Mucosa of gallbladder (tissue), 1 donor: ENCODE measurements at regions not wholly inside any gene's neighbourhood (a gene's known extent, or its start where the extent isn't known, plus 50 kb on each side); places are given as distances from the start of the nearest gene placed in this dataset.

Experiments used
- DNase-seq: peaks from one replicate; pipeline ENCODE4 v3.0.0-alpha.2; 2020; ENCODE audit warnings: low spot score
- donor health status: DM: no; HTN: no; CAD: no.

DNA sequence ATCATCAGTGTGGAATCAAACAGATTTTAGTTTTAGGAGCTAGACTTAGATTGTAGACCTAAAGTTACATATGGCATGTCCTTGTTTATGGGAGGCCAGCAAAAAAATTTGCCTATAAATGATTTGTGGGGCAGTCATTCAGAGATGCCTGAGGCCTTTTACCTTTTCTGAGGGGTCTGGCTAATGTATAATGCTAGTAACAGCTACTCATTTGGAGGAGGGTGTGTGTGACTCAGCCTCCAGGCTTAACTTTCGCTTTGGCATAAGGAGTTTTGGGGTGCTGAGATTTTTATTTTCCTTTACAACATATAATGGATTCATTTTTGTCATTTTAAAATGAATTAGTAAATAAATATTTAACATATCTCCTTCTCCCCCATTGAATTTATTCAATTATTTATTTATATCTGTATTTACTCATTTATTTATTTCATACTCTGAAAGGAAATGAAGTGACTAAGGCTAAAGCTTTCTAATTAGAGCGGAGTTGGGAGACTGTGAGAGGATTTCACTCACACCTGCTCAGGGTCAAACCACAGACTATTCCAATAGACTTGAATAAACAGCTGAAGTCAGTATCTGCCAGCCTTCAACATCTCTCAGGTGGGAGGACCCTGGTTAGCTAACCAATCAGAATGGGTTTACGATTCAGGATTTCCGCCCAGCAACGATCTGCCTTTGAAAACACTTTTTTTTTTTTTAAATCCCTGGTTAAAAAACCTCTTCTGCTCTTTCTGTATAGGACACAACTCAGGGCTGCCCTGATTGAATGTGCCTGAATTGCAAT, 487.5 kb upstream of the SGCD start:
- no peak for DNase-seq

DNA sequence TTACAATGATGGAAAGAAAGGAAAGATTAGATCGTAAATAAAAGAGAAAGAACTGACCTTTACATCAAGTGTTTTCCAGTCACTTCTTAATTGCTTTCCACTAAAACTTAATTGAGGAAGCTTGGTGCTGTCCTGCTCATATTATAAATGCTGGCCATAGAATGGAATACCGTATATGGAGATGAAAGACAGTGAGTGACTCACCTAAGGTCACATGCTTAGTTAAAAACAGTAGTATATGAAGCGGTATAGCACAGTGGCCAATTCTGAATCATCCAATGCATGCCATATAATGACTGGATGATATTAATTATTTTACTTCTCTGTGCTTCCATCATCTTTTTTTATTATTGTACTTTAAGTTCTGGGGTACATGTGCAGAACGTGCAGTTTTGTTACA, 482.4 kb upstream of the SGCD start:
- no peak for DNase-seq

DNA sequence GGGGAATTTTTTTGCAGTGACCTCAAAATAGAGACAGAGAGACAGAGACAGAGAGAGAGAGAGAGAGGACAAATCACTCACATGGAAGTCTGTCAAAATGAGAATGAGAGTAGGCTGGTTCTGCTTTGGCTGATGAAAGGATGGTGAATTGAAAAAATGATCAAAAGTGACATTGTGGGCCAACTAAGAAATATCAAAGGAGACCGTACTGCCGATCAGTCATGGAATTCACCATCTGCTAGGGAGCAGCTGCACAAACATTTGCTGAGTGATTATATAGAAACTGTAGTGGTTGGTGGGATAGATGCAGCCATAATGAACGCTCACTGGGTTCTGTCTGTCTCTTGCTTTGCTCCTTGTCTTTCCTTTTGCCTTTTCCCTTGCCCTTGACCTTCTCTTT, 476.6 kb upstream of the SGCD start:
- no peak for DNase-seq

DNA sequence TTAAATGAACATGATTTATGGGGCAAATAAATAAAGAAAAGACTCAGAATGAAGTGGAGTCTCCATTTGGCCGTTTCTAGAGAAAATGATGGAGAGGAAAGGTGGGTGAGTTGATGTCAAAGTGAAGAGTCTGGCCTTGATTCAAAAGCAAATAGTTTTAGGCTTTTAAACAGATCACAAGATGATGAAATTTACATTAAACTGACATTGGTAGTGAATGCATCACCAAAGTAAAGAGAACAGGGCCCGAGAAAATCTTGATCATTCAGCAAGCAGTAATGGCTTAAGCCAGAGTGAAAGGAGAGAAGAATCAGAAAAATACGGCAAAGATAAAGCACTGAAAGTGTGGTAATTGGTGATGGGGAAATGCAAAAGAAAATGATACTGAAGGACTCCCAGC, 460.0 kb upstream of the SGCD start:
- DNase-seq: no peak

DNA sequence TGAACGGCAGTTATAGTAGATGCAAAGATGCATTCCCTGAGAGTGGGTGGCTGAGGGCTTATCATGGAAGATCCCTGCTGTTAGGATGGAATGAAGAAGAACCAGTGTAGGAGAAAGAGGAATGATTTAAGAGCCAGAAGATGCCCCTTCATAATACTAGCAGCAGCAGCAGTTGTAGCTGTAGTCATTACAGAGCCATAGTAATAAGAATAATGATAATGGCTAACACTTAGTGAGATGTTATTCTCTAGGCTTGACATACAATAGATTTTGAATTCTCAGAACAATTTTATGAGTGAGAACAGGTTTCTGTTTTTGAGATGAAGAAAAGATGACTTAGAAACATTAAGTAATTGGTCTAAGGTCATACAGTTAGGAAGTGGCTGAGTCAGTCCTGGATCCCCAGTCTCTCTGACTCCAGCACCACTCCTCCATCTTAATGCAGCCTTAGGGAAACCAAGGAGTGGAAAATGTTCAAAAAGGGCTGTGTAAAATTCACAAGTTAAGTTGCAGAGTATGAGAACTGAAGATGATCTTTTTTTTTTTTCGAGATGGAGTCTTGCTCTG, 459.4 kb upstream of the SGCD start:
- no peak for DNase-seq

DNA sequence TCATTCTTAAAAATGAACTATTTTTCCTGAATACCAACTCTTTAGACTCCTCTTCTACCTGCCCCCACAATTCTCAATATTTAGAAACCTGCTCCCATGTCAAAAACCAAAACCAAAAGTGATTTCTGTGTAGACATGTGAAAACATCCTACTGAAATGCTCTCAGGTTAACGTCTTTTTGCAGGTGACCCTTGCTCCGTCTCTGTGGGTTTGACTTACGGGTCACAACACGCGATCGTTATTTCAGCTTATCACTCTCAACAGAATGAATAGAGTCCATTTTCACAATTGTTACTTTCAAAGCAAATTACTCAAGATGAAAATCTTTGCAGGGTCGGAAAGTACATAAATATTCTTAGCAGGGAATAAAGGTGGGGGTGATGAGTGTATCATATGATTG, 456.3 kb upstream of the SGCD start:
- no peak for DNase-seq

DNA sequence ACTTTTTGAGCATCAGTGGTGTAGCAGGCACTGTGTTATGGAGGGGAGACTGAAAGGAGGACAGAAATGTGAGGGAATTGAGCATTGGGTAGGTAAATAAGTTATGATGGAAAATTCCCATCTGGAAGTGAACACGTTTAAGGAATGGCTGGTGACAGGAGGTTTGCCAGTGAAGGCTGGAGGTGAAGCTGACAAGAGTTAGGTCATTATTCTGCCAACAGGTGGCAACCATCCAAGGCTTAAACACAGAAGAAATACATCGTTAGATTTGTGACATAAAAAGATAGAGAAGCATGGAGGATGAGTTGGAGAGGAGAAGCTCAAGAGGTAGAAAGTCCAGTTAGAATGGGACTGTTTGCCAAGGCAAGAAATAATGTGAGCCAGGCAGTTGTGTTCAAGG, 455.3 kb upstream of the SGCD start:
- DNase-seq: no peak

DNA sequence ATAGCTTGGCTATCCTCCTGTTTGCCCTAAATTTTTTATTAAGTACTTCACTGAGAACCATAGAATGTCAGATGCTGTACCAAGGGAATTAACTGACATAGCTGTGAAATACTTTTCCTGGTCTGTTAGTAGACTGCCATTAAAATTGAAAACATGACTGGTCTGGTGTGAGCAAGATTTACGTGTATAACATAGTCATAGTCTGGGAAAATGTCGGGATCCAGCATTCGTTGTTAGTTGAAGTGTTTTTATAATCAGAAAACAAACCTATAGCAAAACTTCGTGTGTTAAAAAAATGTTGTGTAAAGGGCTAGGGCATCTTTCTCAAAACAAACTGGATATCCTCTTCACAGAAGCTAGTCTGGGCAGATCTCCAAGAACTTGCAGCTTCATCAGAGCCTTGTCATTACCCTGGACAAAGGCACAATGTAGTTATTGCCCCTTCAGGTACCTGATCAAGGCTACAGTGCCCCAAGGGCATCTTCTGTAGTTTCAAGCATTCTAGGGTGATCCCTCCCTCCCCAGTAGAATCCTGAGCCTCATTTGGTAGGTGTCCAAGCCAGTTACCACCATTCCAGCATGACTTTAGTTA, 454.2 kb upstream of the SGCD start:
- no peak for DNase-seq

DNA sequence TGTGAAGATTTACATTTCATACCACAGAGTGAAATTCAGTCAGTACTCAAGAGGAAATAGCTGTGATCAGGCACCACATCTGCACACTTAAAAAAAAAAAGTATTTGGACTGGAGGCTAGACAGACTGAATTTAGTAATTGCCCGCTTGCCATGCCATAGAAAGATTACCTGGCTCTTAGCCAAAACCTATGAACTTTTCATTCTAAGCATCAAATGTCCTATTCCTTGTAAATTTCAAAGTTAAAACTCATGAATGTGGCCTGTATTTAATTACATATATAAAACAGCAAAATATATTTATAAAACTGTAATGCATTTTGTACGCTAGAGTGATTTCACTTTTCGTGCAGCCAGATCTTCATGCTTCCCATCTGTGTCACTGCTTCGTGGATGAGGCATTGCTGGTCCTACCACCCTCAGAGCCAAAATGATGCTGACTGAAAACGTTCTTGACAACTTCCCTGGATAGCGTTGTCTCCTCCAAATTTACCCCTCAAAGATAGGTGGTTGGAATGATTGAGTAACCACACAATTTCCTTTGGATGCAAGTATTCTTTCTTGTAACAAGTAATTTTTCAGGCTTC, 447.9 kb upstream of the SGCD start:
- DNase-seq: no peak

DNA sequence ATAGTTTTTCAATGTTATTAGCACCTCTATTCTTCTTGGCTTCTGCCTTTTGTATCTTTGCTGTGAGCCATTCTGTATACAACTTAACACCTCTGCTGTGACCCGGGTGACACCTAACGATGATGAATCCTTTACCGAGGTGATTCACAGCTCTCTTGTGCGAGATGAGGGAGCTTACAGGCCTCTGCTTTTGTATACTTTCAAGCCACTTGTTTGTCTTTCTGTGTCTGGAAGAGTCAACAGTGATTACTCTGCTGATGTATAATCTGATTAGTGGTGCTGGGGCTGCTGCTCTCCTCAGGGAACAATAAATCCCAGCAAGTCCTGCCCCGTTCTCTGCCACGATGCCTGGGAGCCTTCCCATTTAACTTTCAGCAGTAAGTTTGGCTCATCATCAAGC, 442.9 kb upstream of the SGCD start:
- no peak for DNase-seq

DNA sequence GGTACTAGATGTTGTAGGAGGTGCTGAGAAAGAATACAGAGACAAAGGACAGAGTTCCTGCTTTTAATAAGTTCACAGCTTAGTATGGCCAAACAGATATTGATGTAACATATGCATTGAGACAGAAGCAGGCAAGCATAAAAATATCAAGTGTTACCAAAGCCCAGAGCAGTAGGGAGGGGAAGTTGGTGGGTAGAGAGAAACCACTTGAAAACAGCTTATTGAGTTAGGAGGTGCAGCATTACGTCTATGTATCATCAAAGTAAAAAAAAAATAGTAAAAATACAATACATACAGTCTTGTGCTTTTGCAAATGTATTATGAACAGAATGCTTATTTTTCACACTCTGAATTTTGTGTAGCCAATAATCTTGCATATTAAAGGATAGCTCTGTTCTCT, 441.8 kb upstream of the SGCD start:
- DNase-seq: no peak

DNA sequence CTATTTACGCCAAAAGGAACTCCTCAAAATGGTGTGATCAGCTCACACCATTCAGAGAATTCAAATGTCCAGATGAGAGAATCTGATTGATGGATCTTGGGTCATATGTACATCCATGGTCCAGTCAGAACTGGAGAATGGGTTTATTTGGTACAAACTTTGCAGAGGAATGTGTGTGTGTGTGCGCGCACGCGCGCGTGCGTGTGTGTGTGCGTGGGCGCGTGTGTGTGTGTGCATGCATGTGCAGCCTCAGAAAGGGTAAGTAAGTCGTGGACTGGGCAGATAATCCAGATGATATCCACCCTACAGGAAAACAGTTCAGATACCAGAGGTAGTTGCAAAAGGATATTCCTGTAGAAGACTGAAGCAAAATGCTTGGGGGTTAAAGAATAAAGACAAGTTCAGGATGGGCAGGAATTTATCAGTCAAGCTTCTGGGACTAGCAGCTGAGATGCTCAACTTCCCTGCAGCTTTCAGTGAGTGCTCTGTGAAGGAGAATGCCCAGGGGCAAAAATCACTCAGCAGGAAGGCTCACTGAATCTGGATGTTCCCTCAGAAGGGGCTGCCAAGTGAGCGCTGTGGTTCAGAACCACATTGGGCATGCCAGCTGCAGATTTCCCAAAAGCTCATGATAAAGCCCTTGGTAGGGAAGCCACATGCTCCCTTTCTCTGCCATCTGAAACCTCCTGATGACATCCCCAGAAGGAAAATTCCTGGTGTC, 440.5 kb upstream of the SGCD start:
- DNase-seq: no peak

DNA sequence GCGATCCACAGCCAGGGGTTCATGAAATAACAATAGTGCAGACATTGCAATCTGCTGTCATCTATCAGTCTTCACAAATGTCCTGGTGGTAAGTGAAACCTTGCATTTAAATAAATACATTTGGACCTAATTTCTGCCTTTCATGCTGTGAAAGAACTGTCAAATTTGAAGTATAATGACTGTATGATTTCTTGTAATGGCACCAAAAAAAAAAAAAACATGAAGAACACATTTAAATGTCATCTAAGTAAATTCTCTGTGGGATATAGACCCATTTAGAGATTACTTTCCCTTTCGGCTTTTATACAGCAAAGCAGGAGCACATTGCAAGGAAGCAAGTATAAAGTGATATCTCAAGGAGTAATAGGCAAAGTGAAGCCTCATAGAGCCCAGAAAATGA, 431.5 kb upstream of the SGCD start:
- no peak for DNase-seq

DNA sequence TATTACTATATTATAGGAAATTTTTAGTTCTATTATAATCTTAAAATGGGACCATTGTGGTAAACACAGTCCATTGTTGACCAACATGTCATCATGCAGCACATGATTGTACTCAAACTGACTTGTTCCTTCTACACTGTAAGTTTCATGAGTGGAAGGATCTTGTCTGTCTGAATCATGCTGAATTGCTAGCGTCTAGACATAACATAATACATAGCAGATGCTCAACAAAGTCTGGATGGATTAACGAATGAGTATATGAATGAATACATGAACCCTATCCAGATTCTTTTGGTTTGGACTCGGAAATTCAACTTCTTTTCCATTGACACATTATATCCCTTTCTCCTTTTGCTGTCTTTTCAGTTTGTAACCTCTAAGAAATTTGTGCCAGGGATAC, 429.2 kb upstream of the SGCD start:
- no peak for DNase-seq

DNA sequence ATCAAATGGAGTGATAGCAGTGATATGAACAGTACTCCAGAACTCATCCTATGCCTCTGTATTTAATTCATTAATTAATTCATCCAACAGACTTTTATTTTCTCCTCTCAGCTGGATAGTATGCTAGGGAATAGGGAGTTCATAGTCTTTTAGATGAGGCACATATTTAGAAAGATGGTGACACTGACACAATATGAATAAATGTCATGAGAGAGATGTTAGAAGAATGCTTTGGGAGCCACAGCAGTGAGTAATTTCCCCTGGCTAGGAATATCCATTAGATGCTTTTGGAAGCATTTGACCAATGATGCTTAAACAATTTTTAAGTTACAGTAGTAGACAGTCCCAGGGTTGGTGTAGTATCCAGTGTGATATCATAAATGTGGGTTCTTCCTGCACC, 428.7 kb upstream of the SGCD start:
- DNase-seq: no peak

DNA sequence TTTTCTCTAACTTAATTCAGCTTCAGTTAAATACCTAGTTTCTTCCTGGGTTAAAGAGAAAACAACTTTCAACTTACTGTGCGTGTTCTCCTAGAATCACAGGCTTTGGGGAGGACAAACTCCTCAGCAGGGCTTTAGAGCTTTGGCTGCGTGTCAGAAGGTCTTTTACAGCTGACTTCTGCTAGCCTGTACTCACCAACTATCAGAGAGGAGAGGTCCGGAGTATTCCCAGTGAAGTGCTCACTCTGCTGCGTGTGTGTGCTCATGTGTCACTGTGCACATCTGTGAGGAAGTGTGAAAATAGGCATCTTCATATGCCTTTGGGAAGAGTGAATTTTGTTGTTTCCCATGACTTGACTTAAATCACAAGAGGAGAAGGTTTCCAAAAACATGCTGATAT, 423.2 kb upstream of the SGCD start:
- DNase-seq: no peak

DNA sequence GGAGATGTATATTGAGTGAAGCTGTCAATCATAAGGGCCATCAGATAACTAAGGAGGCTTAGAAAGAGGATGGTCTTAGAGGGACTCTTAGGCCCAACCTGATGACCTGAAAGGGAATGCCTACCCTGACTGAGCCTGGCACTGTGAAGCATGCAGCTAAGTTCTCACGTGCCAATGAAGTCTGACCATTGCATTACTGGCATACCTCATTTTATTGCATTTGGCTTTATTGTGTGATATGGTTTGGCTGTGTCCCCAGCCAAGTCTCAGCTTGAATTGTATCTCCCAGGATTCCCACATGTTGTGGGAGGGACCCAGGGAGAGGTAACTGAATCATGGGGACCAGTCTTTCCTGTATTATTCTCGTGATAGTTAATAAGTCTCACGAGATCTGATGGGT, 421.6 kb upstream of the SGCD start:
- no peak for DNase-seq

DNA sequence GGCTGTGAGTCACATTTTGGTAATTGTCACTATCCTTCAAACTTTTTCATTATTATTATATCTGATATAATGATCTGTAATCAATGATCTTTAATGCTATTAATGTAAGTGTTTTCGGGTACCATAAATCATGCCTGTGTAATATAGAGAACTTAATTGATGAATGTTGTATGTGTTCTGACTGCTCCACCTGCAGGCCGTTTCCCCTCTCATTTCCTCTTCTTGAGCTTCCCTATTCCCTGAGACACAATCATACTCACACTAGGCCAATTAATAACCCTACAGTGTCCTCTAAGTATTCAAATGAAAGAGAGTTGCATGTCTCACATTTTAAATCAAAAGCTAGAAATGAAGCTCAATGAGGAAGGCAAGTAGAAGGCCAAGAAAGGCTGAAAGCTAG, 420.9 kb upstream of the SGCD start:
- DNase-seq: no peak

DNA sequence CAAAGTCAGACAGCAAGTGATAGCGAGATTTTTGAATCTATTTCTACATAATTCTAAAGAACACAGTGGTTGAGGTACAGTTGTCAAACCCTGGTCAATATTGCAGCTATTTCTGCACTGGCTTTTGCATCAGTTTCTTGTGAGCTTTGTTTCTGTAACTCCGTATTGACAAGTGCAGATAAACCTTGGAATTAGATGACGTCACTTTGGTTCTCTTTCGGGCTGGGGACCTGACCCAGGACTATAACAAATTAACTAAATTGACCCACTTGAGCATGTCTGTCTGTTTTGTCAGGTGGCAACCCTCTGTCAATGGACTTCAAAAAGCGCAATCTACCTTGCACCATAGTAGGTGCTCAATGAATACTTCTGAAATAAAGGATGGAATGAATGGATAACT, 418.4 kb upstream of the SGCD start:
- no peak for DNase-seq

DNA sequence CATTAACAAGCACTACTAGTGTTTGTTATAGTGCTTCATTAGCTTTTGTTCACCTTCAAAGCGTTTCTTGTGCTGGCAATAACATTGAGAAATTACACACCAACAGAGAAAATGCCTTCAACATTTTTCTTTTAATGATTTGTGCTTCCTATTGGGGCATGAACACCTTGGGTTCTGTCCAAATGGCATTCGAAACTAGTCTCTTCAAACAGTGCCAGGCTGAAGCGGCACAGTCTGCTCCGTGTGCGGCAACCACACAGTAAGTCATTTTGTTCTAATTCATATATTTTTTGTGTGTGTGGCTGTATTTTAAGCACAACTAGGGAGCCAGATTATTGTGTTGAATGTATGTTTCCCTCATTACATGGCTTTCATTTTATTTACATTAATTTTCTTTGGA, 414.7 kb upstream of the SGCD start:
- no peak for DNase-seq

DNA sequence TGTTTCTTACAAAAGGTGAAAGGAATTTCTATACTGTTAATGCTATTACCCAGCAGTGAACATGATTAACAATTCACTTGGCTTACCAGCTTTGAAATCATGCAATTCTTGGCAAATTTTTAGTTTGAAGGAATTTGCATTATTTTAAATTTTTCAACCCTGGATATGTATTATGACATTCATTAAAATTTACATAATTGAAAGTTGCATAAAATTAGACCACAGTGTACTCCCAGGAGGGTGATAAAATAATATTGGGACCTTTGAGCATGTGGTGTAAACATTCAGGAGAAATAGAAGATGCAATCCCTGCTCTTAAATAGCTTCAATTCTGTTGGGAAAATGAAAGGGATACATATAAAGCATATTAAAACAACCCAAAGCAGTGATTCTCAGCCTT, 412.2 kb upstream of the SGCD start:
- DNase-seq: no peak

DNA sequence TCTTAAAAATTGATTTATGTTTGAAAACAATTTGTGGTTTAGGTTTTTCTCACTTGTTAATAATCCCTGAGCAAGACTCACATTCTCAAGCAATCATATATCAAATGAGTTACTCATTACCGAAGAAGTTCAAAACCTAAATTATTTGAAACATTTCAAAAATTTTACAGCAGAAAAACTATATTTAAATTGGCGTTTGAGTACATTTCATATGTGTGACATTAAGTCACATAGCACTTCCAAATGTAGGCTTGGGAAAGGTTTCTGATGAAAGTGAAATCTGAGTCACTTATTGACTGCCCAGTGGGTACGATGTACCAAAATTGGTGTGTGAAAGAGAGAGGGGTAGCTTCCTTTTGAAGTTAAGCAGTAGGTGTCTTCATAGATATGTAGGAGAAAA, 411.4 kb upstream of the SGCD start:
- DNase-seq: no peak

DNA sequence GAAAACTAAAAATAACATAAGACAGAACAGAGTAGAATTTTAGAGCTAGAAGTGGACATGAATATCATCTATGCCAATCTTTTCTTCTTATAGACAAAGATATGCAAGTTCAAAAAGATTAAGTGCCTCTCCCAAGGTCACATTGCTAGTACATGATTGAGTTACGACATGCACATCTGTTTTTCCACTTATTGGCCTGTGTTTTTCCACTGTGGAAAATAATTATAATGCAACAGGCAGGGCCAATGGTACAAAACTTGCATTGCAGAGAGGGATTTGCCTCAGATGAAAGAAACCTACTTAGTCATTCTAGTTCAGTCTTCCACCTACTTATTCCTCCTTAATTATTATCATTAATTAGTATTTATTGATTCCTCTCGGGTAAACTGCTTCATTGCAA, 407.8 kb upstream of the SGCD start:
- no peak for DNase-seq
